Midbrain (tissue), 1 donor: ENCODE measurements at regions not wholly inside any gene's neighbourhood (a gene's known extent, or its start where the extent isn't known, plus 50 kb on each side); places are given as distances from the start of the nearest gene placed in this dataset.
"Not testable (repeated sequence)": the region's sequence is repeated elsewhere in the genome, so short reads cannot be mapped to it uniquely, and the experiment has no call there.

Experiments used
- DNase-seq: peaks from one replicate; lab custom pipeline; 2025; lab: John Stamatoyannopoulos, UW

DNA sequence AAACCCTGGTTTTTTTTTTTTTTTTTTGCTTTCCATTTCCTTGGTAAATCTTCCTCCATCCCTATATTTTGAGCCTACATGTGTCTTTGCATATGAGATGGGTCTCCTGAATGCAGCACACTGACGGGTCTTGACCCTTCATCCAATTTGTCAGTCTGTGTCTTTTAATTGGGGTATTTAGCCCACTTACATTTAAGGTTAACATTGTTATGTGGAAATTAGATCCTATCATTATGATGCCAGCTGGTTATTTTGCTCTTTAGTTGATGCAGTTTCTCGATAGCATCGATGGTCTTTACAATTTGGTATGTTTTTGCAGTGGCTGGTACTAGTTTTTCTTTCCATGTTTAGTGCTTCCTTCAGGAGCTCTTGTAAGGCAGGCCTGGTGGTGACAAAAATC is 603.2 kb upstream of the MAP3K7 start:
- not testable (repeated sequence) for DNase-seq

GRCh38 chr6:91185072-91185471 is 598.2 kb upstream of the MAP3K7 start:
- no peak for DNase-seq

GRCh38 chr6:91181416-91181815 is 594.5 kb upstream of the MAP3K7 start:
- DNase-seq = no peak

DNA sequence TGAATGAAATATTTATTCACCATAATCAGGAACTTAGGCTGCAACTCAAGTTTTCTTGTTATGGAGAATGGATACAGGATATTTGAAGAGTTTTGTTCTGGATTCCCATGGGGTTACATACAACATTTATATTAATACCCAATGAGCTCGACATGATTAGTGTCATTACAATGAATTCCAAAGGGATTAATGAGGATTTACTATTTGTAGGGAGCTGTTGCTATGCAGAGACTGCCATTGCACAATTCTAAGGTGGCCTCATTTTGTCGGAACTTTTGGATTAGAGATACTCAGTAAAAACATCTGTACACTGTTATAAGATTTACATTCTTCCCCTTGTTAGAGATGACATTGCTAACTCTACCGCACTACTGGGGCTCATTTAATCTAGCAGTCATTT is 586.8 kb upstream of the MAP3K7 start:
- no peak for DNase-seq

GRCh38 chr6:91173186-91173585 is 586.3 kb upstream of the MAP3K7 start:
- DNase-seq = no peak

GRCh38 chr6:91171754-91172462 is 585.0 kb upstream of the MAP3K7 start:
- no peak for DNase-seq

DNA sequence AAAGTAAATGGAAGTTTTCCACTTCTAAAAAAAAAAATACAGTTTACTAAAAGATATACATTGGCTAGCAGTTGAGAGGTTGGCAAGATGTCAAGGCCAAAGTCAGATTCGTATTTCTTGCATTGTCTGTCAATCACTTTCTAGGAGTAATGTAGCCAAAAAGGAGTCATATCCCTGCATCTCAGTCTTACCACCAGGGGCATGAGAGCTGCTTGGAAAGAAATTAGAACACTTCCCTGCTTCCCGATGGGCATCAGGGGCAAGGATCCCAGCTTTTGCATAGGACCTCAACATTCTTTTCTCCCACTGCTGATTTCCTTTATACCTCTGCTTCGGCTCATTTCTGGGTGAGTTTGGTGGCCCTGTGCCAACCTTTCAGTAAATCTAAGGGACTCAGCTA is 581.0 kb upstream of the MAP3K7 start:
- no peak for DNase-seq

- DNase-seq = no peak
Measured at GRCh38 chr6:91166271-91167046, 579.6 kb upstream of the MAP3K7 start.

- DNase-seq = no peak
Measured at GRCh38 chr6:91164105-91164504, 577.2 kb upstream of the MAP3K7 start.

GRCh38 chr6:91161246-91161645 is 574.4 kb upstream of the MAP3K7 start:
- no peak for DNase-seq

DNA sequence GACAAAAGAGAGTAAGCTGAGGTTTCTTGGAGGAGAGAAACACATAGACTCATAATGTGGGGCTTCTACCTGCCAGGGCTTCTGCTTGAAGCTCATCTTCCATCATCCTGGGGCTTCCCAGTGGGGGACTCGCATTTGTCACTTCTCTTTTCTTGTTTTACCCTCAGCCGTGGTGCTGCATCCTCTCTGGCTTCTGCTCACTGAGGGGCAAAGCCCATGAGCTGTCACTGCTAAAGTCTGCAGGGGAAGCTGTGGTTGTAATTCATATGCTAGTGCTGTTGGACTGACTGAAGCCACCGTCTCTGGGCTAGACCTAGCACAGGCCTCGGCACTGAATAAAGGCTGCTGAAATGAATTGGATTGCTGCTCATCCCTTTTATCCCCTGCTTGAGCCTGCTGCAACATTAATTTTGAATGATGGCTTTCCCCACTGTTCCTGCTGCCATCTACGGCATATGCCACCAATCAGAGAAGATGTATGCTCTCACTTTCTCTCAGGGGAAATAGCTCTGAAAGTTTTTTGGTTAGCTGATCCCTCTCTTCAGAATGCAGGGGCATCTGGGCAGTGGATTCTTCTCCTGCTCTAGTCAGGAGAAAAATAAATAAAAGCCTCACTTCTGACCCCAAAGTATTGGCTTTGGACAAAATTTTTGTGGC is 568.4 kb upstream of the MAP3K7 start:
- no peak for DNase-seq

DNA sequence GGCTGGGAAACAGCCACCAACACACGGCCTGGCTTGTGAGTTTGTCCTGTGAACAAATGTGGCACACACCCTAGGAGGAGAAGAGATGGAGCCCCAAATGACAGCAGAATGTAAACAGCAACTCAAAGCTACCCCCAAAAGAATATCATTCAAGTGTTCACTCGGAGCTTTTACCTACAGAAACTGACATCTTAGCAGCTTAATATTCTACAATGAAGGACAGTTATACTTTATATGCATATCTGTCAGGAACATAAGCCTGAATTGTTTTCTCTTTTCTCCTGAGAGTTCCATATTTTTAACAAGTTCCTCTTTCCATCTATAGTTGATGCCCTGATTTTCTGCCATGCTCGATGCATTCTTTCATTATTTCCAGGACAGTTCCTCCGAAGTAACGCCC is 566.0 kb upstream of the MAP3K7 start:
- DNase-seq = no peak

GRCh38 chr6:91149956-91150705 is 563.3 kb upstream of the MAP3K7 start:
- DNase-seq = no peak

- no peak for DNase-seq
Measured at GRCh38 chr6:91149246-91149955, 562.5 kb upstream of the MAP3K7 start.

GRCh38 chr6:91144126-91144525 is 557.3 kb upstream of the MAP3K7 start:
- no peak for DNase-seq

- DNase-seq = no peak
Measured at GRCh38 chr6:91142154-91142553, 555.3 kb upstream of the MAP3K7 start.

GRCh38 chr6:91141346-91141745 is 554.5 kb upstream of the MAP3K7 start:
- no peak for DNase-seq

DNA sequence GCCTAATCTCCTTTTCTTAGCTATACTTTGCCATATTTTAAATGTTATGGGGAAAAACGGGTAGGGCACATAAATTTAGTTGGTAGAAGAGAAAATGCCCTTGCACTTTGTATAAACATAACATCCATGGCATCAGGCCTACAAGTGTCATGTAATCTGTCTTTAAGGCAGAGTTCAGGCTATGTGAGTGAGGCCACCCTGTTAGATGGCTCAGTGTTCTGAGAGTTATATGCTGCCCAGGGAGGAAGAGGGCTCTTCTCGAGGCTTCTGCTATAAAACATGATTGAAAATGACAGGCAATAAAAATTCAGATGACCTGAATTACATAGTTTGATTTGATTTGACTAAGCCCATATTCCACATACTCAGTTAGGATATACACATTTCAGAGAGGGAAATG is 553.6 kb upstream of the MAP3K7 start:
- no peak for DNase-seq

DNA sequence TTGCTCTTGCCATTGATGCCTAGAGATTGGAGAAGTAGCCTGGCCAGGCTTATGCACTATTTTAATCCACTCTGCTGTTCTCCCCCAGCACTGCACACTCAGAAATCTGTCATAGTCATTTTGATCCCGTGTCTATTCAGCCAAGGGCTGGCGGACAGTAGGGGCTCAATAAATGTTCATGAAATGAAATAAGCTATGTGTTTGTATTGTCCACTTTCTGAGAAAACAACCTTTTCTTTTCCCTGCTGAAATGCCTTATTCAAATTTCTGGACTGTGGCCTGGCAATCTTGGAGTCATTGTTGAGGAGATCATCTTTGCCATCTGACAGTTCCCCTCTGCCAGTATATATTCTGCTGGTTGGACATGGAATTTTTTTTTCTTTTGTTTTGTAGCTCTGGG is 550.4 kb upstream of the MAP3K7 start:
- DNase-seq = no peak

DNA sequence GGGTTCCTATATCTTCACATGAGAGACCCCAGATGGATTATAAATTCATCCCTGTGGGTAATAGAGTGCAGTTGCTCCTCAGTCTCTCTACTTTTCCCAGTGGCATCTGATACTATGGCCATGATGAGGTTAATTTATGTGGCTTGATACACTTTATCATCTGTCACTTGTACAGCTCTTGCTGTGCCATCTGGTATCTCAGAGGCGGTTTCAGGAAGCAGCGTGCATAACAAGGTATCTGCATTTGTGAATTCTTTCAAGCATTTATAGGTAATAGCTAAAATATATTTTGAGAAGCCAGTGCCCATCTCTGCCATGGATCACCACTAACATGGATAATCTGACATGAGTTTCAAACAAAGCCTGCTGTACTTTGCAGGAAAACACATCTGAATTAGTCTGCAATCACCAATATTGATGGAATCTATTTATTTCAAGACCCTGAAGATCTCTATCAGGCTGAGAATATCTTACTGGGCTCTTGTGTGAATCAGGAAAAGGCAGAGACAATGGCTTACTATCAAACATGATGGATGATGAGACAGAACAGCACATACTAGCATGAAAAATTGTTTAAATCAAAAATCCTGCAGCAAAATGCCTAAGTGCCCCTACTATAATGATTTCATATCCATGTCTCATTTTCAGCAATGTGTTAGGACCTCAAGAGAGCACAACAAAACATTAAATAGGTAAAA is 548.7 kb upstream of the MAP3K7 start:
- DNase-seq = no peak

DNA sequence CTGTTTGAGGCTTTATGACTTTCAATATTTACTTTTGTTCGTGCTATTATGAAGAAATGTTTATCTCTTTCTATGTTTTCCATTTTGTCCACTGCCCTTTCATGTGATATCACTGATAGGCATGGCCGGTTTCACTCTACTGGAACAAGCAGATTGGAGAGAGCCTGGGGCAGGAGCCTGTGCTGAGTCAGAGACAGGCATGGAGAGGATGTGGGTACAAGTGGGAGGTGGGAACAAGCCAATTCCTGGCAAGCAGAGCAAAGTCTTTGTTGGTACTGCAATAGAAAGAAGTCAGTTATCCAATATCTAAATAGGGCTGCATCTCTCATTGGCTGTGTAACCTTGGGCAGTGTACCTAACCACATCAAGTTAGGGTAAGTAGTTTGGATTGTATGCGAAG is 545.6 kb upstream of the MAP3K7 start:
- no peak for DNase-seq
